ENCODE measurements at regions not wholly inside any gene's neighbourhood (a gene's known extent, or its start where the extent isn't known, plus 50 kb on each side); places are given as distances from the start of the nearest gene placed in this dataset.

GRCh38 chr10:88221010-88221973 is 357.9 kb downstream of the PTEN start:
- no peak for DNase-seq
- WGBS, 2 donors = 57 to 66% methylated on average over 6 of the region's 6 CpGs
- Histone ChIP-seq H3K36me3 (no peaks in the 10 kb centered on the region), H3K4me3 (no peak overlapping the region), H3K27ac (no peak overlapping the region), H3K9me3 (no peaks in the 10 kb centered on the region), H3K27me3 (no peaks in the 10 kb centered on the region), H3K4me1 (no peaks in the 10 kb centered on the region)
- ATAC-seq (ENCODE audit: low FRiP score in 2 of 2) = no peak
- TF ChIP-seq CTCF (IDR thresholded peaks at IDR 0.05) = no peak
- no peak for TF ChIP-seq POLR2AphosphoS5 (IDR thresholded peaks at IDR 0.05)
- TF ChIP-seq POLR2A (IDR thresholded peaks at IDR 0.05) = no peak
- TF ChIP-seq EP300 (IDR thresholded peaks at IDR 0.05) = no peak

GRCh38 chr10:88222881-88223280 is 359.5 kb downstream of the PTEN start:
- DNase-seq = no peak
- H3K36me3 ChIP-seq = no peaks in the 10 kb centered on the region
- 94 to 96% methylated on average over 1 of the region's 1 CpG for WGBS, 2 donors
- TF ChIP-seq POLR2A (IDR thresholded peaks at IDR 0.05) (no peak), POLR2AphosphoS5 (IDR thresholded peaks at IDR 0.05) (no peak), EP300 (IDR thresholded peaks at IDR 0.05) (no peak), CTCF (IDR thresholded peaks at IDR 0.05) (no peak)
- H3K27ac ChIP-seq = no peak overlapping the region
- H3K9me3 ChIP-seq = no peaks in the 10 kb centered on the region
- ATAC-seq (ENCODE audit: low FRiP score in 2 of 2) = no peak
- no peaks in the 10 kb centered on the region for H3K27me3 ChIP-seq
- no peaks in the 10 kb centered on the region for H3K4me1 ChIP-seq
- no peak overlapping the region for H3K4me3 ChIP-seq
